ENCODE measurements at regions not wholly inside any gene's neighbourhood (a gene's known extent, or its start where the extent isn't known, plus 50 kb on each side); places are given as distances from the start of the nearest gene placed in this dataset.

GRCh38 chr1:60345049-60345448 is 271.5 kb upstream of the C1orf87 start:
- Histone ChIP-seq H3K27me3 (ENCODE audit: control insufficient read depth in 3 of 3, insufficient read depth in 3 of 3, low read length in 3 of 3) (no peaks in the 10 kb centered on the region), H3K36me3 (ENCODE audit: control insufficient read depth in 3 of 3, insufficient read depth in 2 of 3, low read depth in 1 of 3, low read length in 3 of 3) (no peaks in the 10 kb centered on the region), H3K4me1 (ENCODE audit: control insufficient read depth in 3 of 3, insufficient read depth in 2 of 3, low read depth in 1 of 3, low read length in 2 of 3) (no peaks in the 10 kb centered on the region), H3K4me3 (ENCODE audit: low read depth in 1 of 3, low read length in 3 of 3) (no peak overlapping the region), H3K27ac (ENCODE audit: low read depth in 1 of 3, low read length in 2 of 3) (no peak overlapping the region), H3K9me3 (ENCODE audit: control insufficient read depth in 2 of 2, insufficient read depth in 1 of 2, low read depth in 1 of 2, low read length in 1 of 2) (no peaks in the 10 kb centered on the region)
- DNase-seq (no peak), FAIRE-seq (no peak)
- 36 to 55% (median 49%) methylated on average over 4 of the region's 4 CpGs for WGBS, 3 donors

DNA sequence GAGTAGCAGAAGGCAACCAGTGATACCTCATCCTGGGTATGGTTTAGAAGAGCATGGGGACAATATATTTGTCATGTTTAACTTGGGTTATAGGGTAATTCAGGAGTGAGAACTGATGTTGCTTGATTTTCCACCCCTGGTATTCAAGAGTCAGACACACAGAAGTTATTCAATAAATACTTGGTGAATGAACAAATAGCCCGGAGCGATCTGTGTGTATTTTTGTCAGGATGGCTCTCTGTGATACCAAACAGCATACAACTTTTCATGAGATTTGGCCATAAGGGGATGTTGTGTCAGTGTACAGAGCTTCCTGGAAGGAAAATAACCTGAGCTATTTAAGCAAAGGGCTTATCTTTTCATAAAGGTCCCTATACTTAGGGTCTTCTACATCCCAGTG is 270.2 kb upstream of the C1orf87 start:
- Histone ChIP-seq H3K36me3 (ENCODE audit: control insufficient read depth in 3 of 3, insufficient read depth in 2 of 3, low read depth in 1 of 3, low read length in 3 of 3) (no peaks in the 10 kb centered on the region), H3K4me1 (ENCODE audit: control insufficient read depth in 3 of 3, insufficient read depth in 2 of 3, low read depth in 1 of 3, low read length in 2 of 3) (no peaks in the 10 kb centered on the region), H3K4me3 (ENCODE audit: low read depth in 1 of 3, low read length in 3 of 3) (no peak overlapping the region), H3K27me3 (ENCODE audit: control insufficient read depth in 3 of 3, insufficient read depth in 3 of 3, low read length in 3 of 3) (no peaks in the 10 kb centered on the region), H3K27ac (ENCODE audit: low read depth in 1 of 3, low read length in 2 of 3) (no peak overlapping the region), H3K9me3 (ENCODE audit: control insufficient read depth in 2 of 2, insufficient read depth in 1 of 2, low read depth in 1 of 2, low read length in 1 of 2) (no peaks in the 10 kb centered on the region)
- 75 to 91% (median 89%) methylated on average over 2 of the region's 2 CpGs for WGBS, 3 donors
- FAIRE-seq (no peak), DNase-seq (no peak)

DNA sequence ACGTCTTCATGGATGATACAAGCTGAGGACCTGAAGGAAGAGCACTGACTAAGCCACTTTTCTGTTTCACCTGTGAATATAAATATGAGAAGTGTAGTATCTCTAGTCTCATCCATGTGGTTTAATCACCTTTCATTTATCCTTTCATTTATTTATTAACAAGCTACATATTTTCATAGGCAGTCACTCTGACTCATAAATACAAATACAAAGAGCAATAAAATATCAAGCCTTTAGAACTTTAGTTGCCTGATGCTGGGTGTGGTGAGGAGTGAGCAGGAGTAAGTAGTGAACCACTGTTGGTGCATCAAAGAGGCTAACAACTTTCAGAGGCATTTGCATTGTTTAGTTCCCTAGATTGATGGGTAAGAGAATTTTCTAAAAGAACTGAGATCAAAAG is 269.0 kb upstream of the C1orf87 start:
- WGBS, 3 donors = 65 to 67% (median 65%) methylated on average over 1 of the region's 1 CpG
- Histone ChIP-seq H3K4me1 (ENCODE audit: control insufficient read depth in 3 of 3, insufficient read depth in 2 of 3, low read depth in 1 of 3, low read length in 2 of 3) (no peaks in the 10 kb centered on the region), H3K36me3 (ENCODE audit: control insufficient read depth in 3 of 3, insufficient read depth in 2 of 3, low read depth in 1 of 3, low read length in 3 of 3) (no peaks in the 10 kb centered on the region), H3K27me3 (ENCODE audit: control insufficient read depth in 3 of 3, insufficient read depth in 3 of 3, low read length in 3 of 3) (no peaks in the 10 kb centered on the region), H3K27ac (ENCODE audit: low read depth in 1 of 3, low read length in 2 of 3) (no peak overlapping the region), H3K9me3 (ENCODE audit: control insufficient read depth in 2 of 2, insufficient read depth in 1 of 2, low read depth in 1 of 2, low read length in 1 of 2) (no peaks in the 10 kb centered on the region), H3K4me3 (ENCODE audit: low read depth in 1 of 3, low read length in 3 of 3) (no peak overlapping the region)
- no peak for FAIRE-seq
- no peak for DNase-seq

- Histone ChIP-seq H3K27ac (ENCODE audit: low read depth in 1 of 3, low read length in 2 of 3) (no peak overlapping the region), H3K4me3 (ENCODE audit: low read depth in 1 of 3, low read length in 3 of 3) (no peak overlapping the region), H3K4me1 (ENCODE audit: control insufficient read depth in 3 of 3, insufficient read depth in 2 of 3, low read depth in 1 of 3, low read length in 2 of 3) (no peaks in the 10 kb centered on the region), H3K36me3 (ENCODE audit: control insufficient read depth in 3 of 3, insufficient read depth in 2 of 3, low read depth in 1 of 3, low read length in 3 of 3) (no peaks in the 10 kb centered on the region), H3K9me3 (ENCODE audit: control insufficient read depth in 2 of 2, insufficient read depth in 1 of 2, low read depth in 1 of 2, low read length in 1 of 2) (no peaks in the 10 kb centered on the region), H3K27me3 (ENCODE audit: control insufficient read depth in 3 of 3, insufficient read depth in 3 of 3, low read length in 3 of 3) (no peaks in the 10 kb centered on the region)
- 87 to 97% (median 94%) methylated on average over 1 of the region's 1 CpG for WGBS, 3 donors
- DNase-seq (no peak), FAIRE-seq (no peak)
Observed at GRCh38 chr1:60341274-60341673, 267.7 kb upstream of the C1orf87 start.

GRCh38 chr1:60331647-60332046 is 258.1 kb upstream of the C1orf87 start:
- WGBS, 3 donors = 69 to 83% (median 78%) methylated on average over 1 of the region's 1 CpG
- Histone ChIP-seq H3K4me3 (ENCODE audit: low read depth in 1 of 3, low read length in 3 of 3) (no peak overlapping the region), H3K27me3 (ENCODE audit: control insufficient read depth in 3 of 3, insufficient read depth in 3 of 3, low read length in 3 of 3) (no peaks in the 10 kb centered on the region), H3K36me3 (ENCODE audit: control insufficient read depth in 3 of 3, insufficient read depth in 2 of 3, low read depth in 1 of 3, low read length in 3 of 3) (no peaks in the 10 kb centered on the region), H3K27ac (ENCODE audit: low read depth in 1 of 3, low read length in 2 of 3) (no peak overlapping the region), H3K4me1 (ENCODE audit: control insufficient read depth in 3 of 3, insufficient read depth in 2 of 3, low read depth in 1 of 3, low read length in 2 of 3) (no peaks in the 10 kb centered on the region), H3K9me3 (ENCODE audit: control insufficient read depth in 2 of 2, insufficient read depth in 1 of 2, low read depth in 1 of 2, low read length in 1 of 2) (peaks cover 0 to 4% of the 10 kb centered on the region in 2 donors)
- DNase-seq (no peak), FAIRE-seq (no peak)

DNA sequence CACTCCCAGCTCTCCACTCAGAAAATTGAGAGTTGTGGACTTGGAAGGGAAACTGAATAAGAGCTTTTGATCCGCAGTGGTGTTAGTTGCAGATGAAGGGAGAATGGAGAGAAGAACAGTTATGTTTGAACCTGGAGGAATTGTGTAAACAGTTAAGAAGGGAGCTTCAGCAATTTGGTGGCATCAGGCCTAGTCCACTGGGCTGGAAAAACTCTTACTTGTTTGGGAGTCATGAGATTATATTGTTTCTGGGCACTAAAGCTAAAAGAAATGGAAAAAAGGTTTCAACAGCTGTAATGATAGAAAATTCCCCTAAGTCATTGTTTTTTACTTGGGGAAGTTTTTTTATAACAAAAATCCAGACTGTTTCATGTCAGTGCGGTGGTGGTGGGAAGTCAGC is 256.1 kb upstream of the C1orf87 start:
- FAIRE-seq (no peak), DNase-seq (no peak)
- Histone ChIP-seq H3K27me3 (ENCODE audit: control insufficient read depth in 3 of 3, insufficient read depth in 3 of 3, low read length in 3 of 3) (no peaks in the 10 kb centered on the region), H3K4me1 (ENCODE audit: control insufficient read depth in 3 of 3, insufficient read depth in 2 of 3, low read depth in 1 of 3, low read length in 2 of 3) (no peaks in the 10 kb centered on the region), H3K27ac (ENCODE audit: low read depth in 1 of 3, low read length in 2 of 3) (no peak overlapping the region), H3K9me3 (ENCODE audit: control insufficient read depth in 2 of 2, insufficient read depth in 1 of 2, low read depth in 1 of 2, low read length in 1 of 2) (peaks cover 0 to 4% of the 10 kb centered on the region in 2 donors), H3K4me3 (ENCODE audit: low read depth in 1 of 3, low read length in 3 of 3) (no peak overlapping the region), H3K36me3 (ENCODE audit: control insufficient read depth in 3 of 3, insufficient read depth in 2 of 3, low read depth in 1 of 3, low read length in 3 of 3) (no peaks in the 10 kb centered on the region)
- 88 to 92% (median 89%) methylated on average over 2 of the region's 2 CpGs for WGBS, 3 donors

GRCh38 chr1:60311838-60312237 is 238.3 kb upstream of the C1orf87 start:
- no peaks in the 10 kb centered on the region for H3K4me1 ChIP-seq (ENCODE audit: control insufficient read depth in 3 of 3, insufficient read depth in 2 of 3, low read depth in 1 of 3, low read length in 2 of 3)
- no peaks in the 10 kb centered on the region for H3K9me3 ChIP-seq (ENCODE audit: control insufficient read depth in 2 of 2, insufficient read depth in 1 of 2, low read depth in 1 of 2, low read length in 1 of 2)
- no peak overlapping the region for H3K27ac ChIP-seq (ENCODE audit: low read depth in 1 of 3, low read length in 2 of 3)
- FAIRE-seq (no peak), DNase-seq (no peak)
- H3K27me3 ChIP-seq (ENCODE audit: control insufficient read depth in 3 of 3, insufficient read depth in 3 of 3, low read length in 3 of 3) = no peaks in the 10 kb centered on the region
- no peak overlapping the region for H3K4me3 ChIP-seq (ENCODE audit: low read depth in 1 of 3, low read length in 3 of 3)
- H3K36me3 ChIP-seq (ENCODE audit: control insufficient read depth in 3 of 3, insufficient read depth in 2 of 3, low read depth in 1 of 3, low read length in 3 of 3) = no peaks in the 10 kb centered on the region

DNA sequence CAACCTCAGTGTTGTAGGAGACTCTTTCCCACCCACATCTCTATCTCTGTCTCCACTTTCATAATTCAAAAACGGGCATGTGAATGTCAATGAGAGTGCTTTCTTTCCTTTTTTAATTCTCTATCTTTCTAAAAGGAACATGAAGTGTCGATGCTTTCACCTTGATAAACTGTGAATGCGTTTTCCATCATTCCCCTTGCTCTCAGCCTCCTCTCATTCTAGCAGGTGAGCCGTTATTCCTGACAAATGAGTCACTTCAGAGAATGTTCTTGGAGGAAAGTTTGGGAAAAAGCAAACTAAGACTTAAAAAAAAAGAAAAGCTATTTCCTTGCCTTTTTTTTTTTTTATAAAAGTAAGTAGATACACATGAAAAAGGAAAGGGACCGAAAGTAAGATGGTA is 226.0 kb upstream of the C1orf87 start:
- H3K36me3 ChIP-seq (ENCODE audit: control insufficient read depth in 3 of 3, insufficient read depth in 2 of 3, low read depth in 1 of 3, low read length in 3 of 3) = no peaks in the 10 kb centered on the region
- no peaks in the 10 kb centered on the region for H3K9me3 ChIP-seq (ENCODE audit: control insufficient read depth in 2 of 2, insufficient read depth in 1 of 2, low read depth in 1 of 2, low read length in 1 of 2)
- WGBS, 3 donors = 70 to 78% (median 72%) methylated on average over 5 of the region's 5 CpGs
- no peak for FAIRE-seq
- no peak overlapping the region for H3K4me3 ChIP-seq (ENCODE audit: low read depth in 1 of 3, low read length in 3 of 3)
- peaks cover 0 to 3% (median 0%) of the 10 kb centered on the region in 3 donors for H3K27me3 ChIP-seq (ENCODE audit: control insufficient read depth in 3 of 3, insufficient read depth in 3 of 3, low read length in 3 of 3)
- no peaks in the 10 kb centered on the region for H3K4me1 ChIP-seq (ENCODE audit: control insufficient read depth in 3 of 3, insufficient read depth in 2 of 3, low read depth in 1 of 3, low read length in 2 of 3)
- no peak for DNase-seq
- no peak overlapping the region for H3K27ac ChIP-seq (ENCODE audit: low read depth in 1 of 3, low read length in 2 of 3)

DNA sequence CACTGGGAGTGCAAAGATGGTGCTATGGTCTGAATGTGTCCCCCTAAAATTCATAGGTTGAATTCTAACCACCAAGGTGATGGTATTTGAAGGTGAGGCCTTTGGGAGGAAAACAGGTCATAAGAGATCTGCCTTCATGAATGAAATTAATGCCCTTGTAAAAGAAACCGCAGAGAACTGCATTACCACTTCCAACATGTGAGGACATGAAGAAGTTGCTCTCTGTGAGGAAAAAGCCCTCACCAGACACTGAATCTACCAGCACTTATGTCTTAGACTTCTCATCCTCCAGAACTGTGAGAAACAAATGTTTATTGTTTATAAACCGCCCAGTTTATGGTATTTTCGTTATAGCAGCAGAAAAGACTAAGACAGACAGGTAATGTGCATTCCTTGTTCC is 224.7 kb upstream of the C1orf87 start:
- H3K4me1 ChIP-seq (ENCODE audit: control insufficient read depth in 3 of 3, insufficient read depth in 2 of 3, low read depth in 1 of 3, low read length in 2 of 3) = no peaks in the 10 kb centered on the region
- no peak overlapping the region for H3K27ac ChIP-seq (ENCODE audit: low read depth in 1 of 3, low read length in 2 of 3)
- DNase-seq (no peak), FAIRE-seq (no peak)
- no peak overlapping the region for H3K4me3 ChIP-seq (ENCODE audit: low read depth in 1 of 3, low read length in 3 of 3)
- WGBS, 3 donors = 71 to 79% (median 76%) methylated on average over 3 of the region's 3 CpGs
- H3K27me3 ChIP-seq (ENCODE audit: control insufficient read depth in 3 of 3, insufficient read depth in 3 of 3, low read length in 3 of 3) = peaks cover 0 to 3% (median 0%) of the 10 kb centered on the region in 3 donors
- no peaks in the 10 kb centered on the region for H3K9me3 ChIP-seq (ENCODE audit: control insufficient read depth in 2 of 2, insufficient read depth in 1 of 2, low read depth in 1 of 2, low read length in 1 of 2)
- H3K36me3 ChIP-seq (ENCODE audit: control insufficient read depth in 3 of 3, insufficient read depth in 2 of 3, low read depth in 1 of 3, low read length in 3 of 3) = no peaks in the 10 kb centered on the region
